ENCODE measurements at regions not wholly inside any gene's neighbourhood (a gene's known extent, or its start where the extent isn't known, plus 50 kb on each side); places are given as distances from the start of the nearest gene placed in this dataset.

- Mint-ChIP-seq H3K4me1 (ENCODE audit: low read depth) (no peaks in the 10 kb centered on the region), H3K36me3 (ENCODE audit: low read depth) (no peaks in the 10 kb centered on the region), H3K27me3 (peaks cover 63% of the 10 kb centered on the region), H3K9me3 (no peaks in the 10 kb centered on the region), H3K4me3 (no peak overlapping the region), H3K27ac (no peak overlapping the region)
- no peaks in the 10 kb centered on the region for H3K9me3 ChIP-seq (ENCODE audit: control insufficient read depth in 1 of 2, insufficient read depth in 1 of 2, low read length in 2 of 2)
- H3K27me3 ChIP-seq (ENCODE audit: control insufficient read depth in 1 of 2, insufficient read depth in 2 of 2, low read length in 2 of 2) = peaks cover 3 to 7% of the 10 kb centered on the region in 2 experiments
- intact Hi-C loops (cut with DNase I, micrococcal nuclease) = no loop called here
- H3K4me1 ChIP-seq (ENCODE audit: insufficient read depth, low read length) = no peaks in the 10 kb centered on the region
- CTCF ChIA-PET = no interaction called here
- ATAC-seq (ENCODE audit: poor library complexity) = no peak
- H3K4me3 ChIP-seq (ENCODE audit: low read length) = no peak overlapping the region
- TF ChIP-seq, protein P1, sequence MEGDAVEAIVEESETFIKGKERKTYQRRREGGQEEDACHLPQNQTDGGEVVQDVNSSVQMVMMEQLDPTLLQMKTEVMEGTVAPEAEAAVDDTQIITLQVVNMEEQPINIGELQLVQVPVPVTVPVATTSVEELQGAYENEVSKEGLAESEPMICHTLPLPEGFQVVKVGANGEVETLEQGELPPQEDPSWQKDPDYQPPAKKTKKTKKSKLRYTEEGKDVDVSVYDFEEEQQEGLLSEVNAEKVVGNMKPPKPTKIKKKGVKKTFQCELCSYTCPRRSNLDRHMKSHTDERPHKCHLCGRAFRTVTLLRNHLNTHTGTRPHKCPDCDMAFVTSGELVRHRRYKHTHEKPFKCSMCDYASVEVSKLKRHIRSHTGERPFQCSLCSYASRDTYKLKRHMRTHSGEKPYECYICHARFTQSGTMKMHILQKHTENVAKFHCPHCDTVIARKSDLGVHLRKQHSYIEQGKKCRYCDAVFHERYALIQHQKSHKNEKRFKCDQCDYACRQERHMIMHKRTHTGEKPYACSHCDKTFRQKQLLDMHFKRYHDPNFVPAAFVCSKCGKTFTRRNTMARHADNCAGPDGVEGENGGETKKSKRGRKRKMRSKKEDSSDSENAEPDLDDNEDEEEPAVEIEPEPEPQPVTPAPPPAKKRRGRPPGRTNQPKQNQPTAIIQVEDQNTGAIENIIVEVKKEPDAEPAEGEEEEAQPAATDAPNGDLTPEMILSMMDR (IDR thresholded peaks at IDR 0.05) = no peak
- no peak overlapping the region for H3K27ac ChIP-seq (ENCODE audit: low read depth in 1 of 2, low read length in 2 of 2)
- DNase-seq = no peak
- POLR2A ChIA-PET = no interaction called here
- no peaks in the 10 kb centered on the region for H3K36me3 ChIP-seq (ENCODE audit: insufficient read depth, low read length)
Observed at GRCh38 chr11:134015556-134015955, 53.3 kb upstream of the JAM3 start.

- peaks cover 53% of the 10 kb centered on the region for H3K27me3 Mint-ChIP-seq
- no peaks in the 10 kb centered on the region for H3K9me3 Mint-ChIP-seq
- Histone ChIP-seq H3K9me3 (ENCODE audit: control insufficient read depth in 1 of 2, insufficient read depth in 1 of 2, low read length in 2 of 2) (no peaks in the 10 kb centered on the region), H3K27me3 (ENCODE audit: control insufficient read depth in 1 of 2, insufficient read depth in 2 of 2, low read length in 2 of 2) (peaks cover 3 to 12% of the 10 kb centered on the region in 2 experiments), H3K4me3 (ENCODE audit: low read length) (no peak overlapping the region), H3K4me1 (ENCODE audit: insufficient read depth, low read length) (no peaks in the 10 kb centered on the region), H3K27ac (ENCODE audit: low read depth in 1 of 2, low read length in 2 of 2) (no peak overlapping the region), H3K36me3 (ENCODE audit: insufficient read depth, low read length) (no peaks in the 10 kb centered on the region)
- H3K36me3 Mint-ChIP-seq (ENCODE audit: low read depth) = no peaks in the 10 kb centered on the region
- intact Hi-C loops (cut with DNase I, micrococcal nuclease) = no loop called here
- DNase-seq (no peak), ATAC-seq (ENCODE audit: poor library complexity) (no peak)
- H3K27ac Mint-ChIP-seq = no peak overlapping the region
- TF ChIP-seq, protein P1 (IDR thresholded peaks at IDR 0.05) = no peak
- no peak overlapping the region for H3K4me3 Mint-ChIP-seq
- ChIA-PET POLR2A (no interaction called here), CTCF (no interaction called here)
- H3K4me1 Mint-ChIP-seq (ENCODE audit: low read depth) = no peaks in the 10 kb centered on the region
Observed at GRCh38 chr11:134017511-134018430, 51.1 kb upstream of the JAM3 start.

Data from CD4-positive, alpha-beta T cell (primary cell).